ENCODE measurements at regions not wholly inside any gene's neighbourhood (a gene's known extent, or its start where the extent isn't known, plus 50 kb on each side); places are given as distances from the start of the nearest gene placed in this dataset.
A peak's percentile ranks its signal among the peaks of the same experiment; 100 is the strongest.

DNA sequence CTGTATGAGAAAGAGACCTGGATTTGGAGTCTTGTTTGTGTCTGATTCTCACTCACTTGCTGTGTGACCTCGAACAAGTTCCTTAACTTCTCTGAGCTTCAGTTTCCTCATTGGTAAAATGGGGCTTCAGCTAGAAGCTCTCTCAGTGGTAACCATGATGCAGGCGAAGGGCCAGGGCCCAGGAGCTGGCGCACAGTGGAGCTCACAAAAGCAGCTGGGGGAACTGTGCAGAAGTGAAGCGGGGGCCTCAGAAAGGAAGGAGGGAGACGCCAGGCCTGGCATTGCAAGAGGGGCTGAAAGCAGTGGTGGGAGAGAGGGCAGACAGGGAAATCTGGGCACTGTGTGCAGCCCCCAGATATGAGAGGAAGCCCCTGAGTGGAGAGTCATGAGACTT, 88.9 kb upstream of the RUNX3 start:
- Histone ChIP-seq H3K4me3 (ENCODE audit: low read depth, low read length) (no peak overlapping the region), H3K36me3 (ENCODE audit: control insufficient read depth, insufficient read depth, low read length) (no peaks in the 10 kb centered on the region), H3K27me3 (ENCODE audit: control insufficient read depth, insufficient read depth, low read length) (no peaks in the 10 kb centered on the region)
- TF ChIP-seq, protein P1, sequence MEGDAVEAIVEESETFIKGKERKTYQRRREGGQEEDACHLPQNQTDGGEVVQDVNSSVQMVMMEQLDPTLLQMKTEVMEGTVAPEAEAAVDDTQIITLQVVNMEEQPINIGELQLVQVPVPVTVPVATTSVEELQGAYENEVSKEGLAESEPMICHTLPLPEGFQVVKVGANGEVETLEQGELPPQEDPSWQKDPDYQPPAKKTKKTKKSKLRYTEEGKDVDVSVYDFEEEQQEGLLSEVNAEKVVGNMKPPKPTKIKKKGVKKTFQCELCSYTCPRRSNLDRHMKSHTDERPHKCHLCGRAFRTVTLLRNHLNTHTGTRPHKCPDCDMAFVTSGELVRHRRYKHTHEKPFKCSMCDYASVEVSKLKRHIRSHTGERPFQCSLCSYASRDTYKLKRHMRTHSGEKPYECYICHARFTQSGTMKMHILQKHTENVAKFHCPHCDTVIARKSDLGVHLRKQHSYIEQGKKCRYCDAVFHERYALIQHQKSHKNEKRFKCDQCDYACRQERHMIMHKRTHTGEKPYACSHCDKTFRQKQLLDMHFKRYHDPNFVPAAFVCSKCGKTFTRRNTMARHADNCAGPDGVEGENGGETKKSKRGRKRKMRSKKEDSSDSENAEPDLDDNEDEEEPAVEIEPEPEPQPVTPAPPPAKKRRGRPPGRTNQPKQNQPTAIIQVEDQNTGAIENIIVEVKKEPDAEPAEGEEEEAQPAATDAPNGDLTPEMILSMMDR (IDR thresholded peaks at IDR 0.05; ENCODE audit: insufficient read depth, low read length, poor library complexity, severe bottlenecking): no peak
- no peak for DNase-seq (ENCODE audit: low read depth)

DNA sequence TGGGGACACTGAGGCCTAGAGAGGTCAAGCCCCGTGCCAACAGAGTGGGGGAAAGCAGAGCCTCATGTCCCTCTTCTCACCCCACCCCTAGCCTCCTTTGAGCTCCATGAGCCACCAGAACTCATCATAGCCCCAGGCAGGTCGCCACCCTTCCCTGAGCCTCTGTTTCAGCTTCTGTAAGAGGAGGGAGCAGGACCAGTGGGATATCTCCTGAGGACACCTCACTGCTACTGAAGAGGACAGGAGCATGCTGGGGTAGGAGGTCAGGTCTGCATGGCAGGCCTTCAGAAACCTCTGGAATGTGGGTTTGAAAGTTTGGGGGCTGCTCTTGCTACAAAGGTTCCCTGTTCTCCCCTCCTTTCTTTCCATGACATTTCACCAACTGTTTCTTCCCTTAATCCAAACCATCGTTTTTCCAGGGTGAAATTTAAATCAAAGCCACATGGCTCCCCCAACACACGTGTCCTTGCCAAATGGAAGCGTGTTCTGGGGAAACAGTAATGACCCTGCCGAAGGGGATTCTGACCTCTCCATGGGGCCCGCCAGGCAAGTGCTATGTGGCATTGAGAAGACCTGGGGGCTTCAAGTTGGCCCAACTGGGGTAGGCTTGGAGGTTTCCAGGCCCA, 88.1 kb upstream of the RUNX3 start:
- no peak for DNase-seq (ENCODE audit: low read depth)
- Histone ChIP-seq H3K27me3 (ENCODE audit: control insufficient read depth, insufficient read depth, low read length) (no peaks in the 10 kb centered on the region), H3K4me3 (ENCODE audit: low read depth, low read length) (no peak overlapping the region), H3K36me3 (ENCODE audit: control insufficient read depth, insufficient read depth, low read length) (no peaks in the 10 kb centered on the region)
- TF ChIP-seq, protein P1 (IDR thresholded peaks at IDR 0.05; ENCODE audit: insufficient read depth, low read length, poor library complexity, severe bottlenecking): no peak

DNA sequence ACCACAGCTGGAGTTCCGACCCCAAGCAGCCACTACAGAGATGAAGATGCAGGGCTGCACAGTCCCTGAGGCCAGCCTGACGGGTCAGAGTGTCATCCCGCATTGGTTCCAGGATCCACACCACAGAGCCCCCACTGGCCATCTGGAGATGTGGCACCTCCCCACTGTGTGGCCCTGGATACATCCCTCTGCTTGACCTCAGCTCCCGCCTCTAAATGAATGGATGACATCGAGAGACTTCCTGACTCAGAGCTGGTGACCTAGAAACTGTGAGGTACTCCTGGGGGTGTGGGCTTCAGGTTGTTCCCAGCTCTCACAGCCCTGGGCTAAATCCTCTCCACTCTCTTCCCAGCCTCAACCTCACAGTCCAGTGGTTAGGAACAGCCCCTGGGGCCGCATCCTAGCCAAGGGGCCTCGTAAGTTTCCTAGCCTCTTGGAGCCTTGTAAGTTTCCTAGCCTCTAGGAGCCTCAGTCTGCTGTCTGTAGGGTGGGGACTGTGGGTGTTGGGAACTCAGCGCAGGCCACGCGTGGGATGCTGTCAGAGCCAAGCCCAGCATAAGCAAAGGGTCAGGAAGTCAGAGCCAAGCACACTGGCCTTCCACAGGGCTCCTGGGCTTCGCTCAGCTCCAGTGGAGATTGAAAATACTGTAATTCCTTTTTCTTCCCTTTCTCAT, 87.5 kb upstream of the RUNX3 start:
- H3K36me3 ChIP-seq (ENCODE audit: control insufficient read depth, insufficient read depth, low read length): no peaks in the 10 kb centered on the region
- TF ChIP-seq, protein P1 (IDR thresholded peaks at IDR 0.05; ENCODE audit: insufficient read depth, low read length, poor library complexity, severe bottlenecking): no peak
- DNase-seq (ENCODE audit: low read depth): peak; percentile 26
- no peaks in the 10 kb centered on the region for H3K27me3 ChIP-seq (ENCODE audit: control insufficient read depth, insufficient read depth, low read length)
- no peak overlapping the region for H3K4me3 ChIP-seq (ENCODE audit: low read depth, low read length)

DNA sequence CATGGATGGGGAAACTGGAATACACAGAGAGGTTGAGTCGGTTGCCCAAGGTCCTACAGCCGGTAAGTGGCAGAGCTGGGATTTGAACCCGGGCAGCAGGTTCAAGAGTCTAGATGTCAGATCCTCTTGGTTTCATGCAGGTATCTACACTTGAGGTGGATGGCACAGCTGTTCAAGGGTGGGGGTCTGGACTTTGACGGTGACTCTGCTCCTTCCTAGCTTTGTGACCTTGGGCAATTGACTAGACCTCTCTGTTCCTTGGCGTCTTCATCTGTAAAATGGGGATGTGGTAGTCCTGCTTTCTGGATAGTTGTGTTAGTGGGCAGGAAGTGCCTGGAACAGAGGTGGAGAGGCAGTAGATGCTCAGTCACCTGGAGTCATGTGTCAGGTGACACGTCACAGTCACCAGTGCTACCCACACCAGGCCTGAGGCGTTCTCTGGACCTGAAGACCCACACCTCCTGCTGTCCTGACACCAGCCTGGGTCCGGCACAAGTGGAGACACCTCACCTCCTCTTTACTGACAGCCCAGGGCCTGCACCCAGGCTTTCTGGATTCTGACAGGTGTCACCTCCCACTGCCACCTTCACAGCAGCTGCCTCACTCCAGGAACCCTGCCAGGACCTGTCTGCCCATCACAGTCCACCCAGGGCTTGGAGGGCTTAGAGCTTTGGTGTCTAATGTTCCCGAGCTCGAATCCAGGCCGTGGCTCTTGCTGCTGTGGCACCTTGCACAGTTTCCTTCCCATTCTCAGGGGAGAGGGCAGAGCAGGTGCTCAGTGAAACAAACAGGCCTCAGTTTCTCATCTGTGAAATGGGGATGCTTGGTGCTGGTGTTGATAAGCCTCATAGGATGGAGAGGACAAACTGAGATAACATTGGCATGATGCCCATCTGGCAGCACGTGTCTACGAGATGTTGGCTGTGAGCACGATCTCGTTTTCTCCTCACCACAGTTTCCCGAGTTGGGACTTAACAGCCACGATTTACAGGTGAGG, 83.2 kb upstream of the RUNX3 start:
- no peak for DNase-seq (ENCODE audit: low read depth)
- TF ChIP-seq, protein P1 (IDR thresholded peaks at IDR 0.05; ENCODE audit: insufficient read depth, low read length, poor library complexity, severe bottlenecking): no peak
- Histone ChIP-seq H3K27me3 (ENCODE audit: control insufficient read depth, insufficient read depth, low read length) (peaks cover 7% of the 10 kb centered on the region), H3K36me3 (ENCODE audit: control insufficient read depth, insufficient read depth, low read length) (no peaks in the 10 kb centered on the region), H3K4me3 (ENCODE audit: low read depth, low read length) (no peak overlapping the region)

DNA sequence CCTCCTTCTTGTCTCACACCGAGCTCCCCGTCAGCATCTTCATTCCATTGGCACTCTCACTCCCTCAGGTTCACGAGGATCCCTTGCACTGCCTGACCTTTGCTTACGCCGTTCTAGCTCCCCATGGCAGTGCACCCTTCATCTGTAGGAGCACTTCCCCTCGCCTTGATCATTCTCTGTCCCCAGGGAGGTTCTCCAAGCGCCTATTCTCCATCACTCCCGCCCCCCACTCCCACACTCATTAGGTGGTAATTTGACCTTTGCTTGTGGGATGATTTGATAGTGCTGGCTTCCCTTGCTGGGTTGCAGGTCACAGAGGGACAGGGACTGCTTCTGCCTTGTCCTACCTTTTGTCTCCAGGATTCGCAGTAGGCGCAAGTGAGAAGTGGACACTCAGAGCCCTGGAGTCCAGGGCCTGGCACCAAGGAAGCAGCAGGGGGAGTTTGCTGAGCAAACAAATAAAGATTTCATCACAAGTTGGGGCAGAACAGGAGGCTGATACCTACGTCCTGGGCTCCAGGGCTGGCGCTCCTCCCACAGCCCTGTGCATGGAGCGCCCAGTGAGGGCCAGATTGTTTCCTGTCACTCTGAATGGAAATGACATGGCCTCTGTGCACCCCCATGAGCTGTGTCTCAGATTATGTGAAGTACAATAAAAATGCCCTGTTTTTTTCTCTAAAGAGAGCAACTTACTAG, 82.0 kb upstream of the RUNX3 start:
- DNase-seq (ENCODE audit: low read depth): no peak
- H3K27me3 ChIP-seq (ENCODE audit: control insufficient read depth, insufficient read depth, low read length): peaks cover 14% of the 10 kb centered on the region
- no peak overlapping the region for H3K4me3 ChIP-seq (ENCODE audit: low read depth, low read length)
- TF ChIP-seq, protein P1 (IDR thresholded peaks at IDR 0.05; ENCODE audit: insufficient read depth, low read length, poor library complexity, severe bottlenecking): no peak
- no peaks in the 10 kb centered on the region for H3K36me3 ChIP-seq (ENCODE audit: control insufficient read depth, insufficient read depth, low read length)
